HL-60 (cell line): ENCODE measurements at regions not wholly inside any gene's neighbourhood (a gene's known extent, or its start where the extent isn't known, plus 50 kb on each side); places are given as distances from the start of the nearest gene placed in this dataset.

Experiments
- DNase-seq, 2 experiments: peaks; one replicate each; pipeline ENCODE4 v3.0.0-alpha.2; 2010 to 2020; ENCODE audit warnings: low read depth in 1 of 2, low spot score in 1 of 2
- H3K27ac ChIP-seq: fragments of 250-450 bp; sonication (Bioruptor Pico); replicated peaks from 2 replicates; pipeline ENCODE4 v1.5.1; 2020; ENCODE audit warnings: mild to moderate bottlenecking, moderate library complexity
- H3K27me3 ChIP-seq: fragments of 250-450 bp; sonication (Bioruptor Pico); 2 replicates; pipeline ENCODE4 v1.5.1; 2021; ENCODE audit warnings: mild to moderate bottlenecking, moderate library complexity; ENCODE audit not compliant: insufficient read depth, poor library complexity, severe bottlenecking
- H3K4me3 ChIP-seq: replicated peaks from 2 replicates; pipeline ENCODE4 v1.5.1; 2011; ENCODE audit warnings: mild to moderate bottlenecking, control low read depth, low read length; ENCODE audit not compliant: insufficient read depth
- GABPA ChIP-seq: IDR thresholded peaks from 2 replicates; pipeline ENCODE4 v1.6.1; 2012; ENCODE audit warnings: low read depth
- POLR2AphosphoS5 ChIP-seq: IDR thresholded peaks from 2 replicates; pipeline ENCODE4 v1.6.1; 2012; ENCODE audit warnings: low read depth
- REST ChIP-seq: IDR thresholded peaks from 2 replicates; pipeline ENCODE4 v1.6.1; 2012; ENCODE audit warnings: low read depth; ENCODE audit not compliant: insufficient replicate concordance
- SPI1 ChIP-seq: IDR thresholded peaks from 2 replicates; pipeline ENCODE4 v1.6.1; 2012; ENCODE audit warnings: low read depth, mild to moderate bottlenecking, borderline replicate concordance
- TF ChIP-seq, protein P1 (sequence below): IDR thresholded peaks from one replicate; pipeline ENCODE4 v1.5.1; 2011; ENCODE audit warnings: low read length, control low read depth, inconsistent platforms; ENCODE audit not compliant: insufficient read depth

- no peak overlapping the region for H3K4me3 ChIP-seq
- H3K27ac ChIP-seq: no peak overlapping the region
- no peaks in the 10 kb centered on the region for H3K27me3 ChIP-seq
- DNase-seq: no peak
- TF ChIP-seq REST (no peak), POLR2AphosphoS5 (no peak), SPI1 (no peak)
These were observed 129.2 kb upstream of the PDZRN3 start for GRCh38 chr3:73753985-73754384.

GRCh38 chr3:73752338-73752737 lies 127.6 kb upstream of the PDZRN3 start:
- TF ChIP-seq POLR2AphosphoS5 (no peak), REST (no peak), SPI1 (no peak)
- TF ChIP-seq, protein P1, sequence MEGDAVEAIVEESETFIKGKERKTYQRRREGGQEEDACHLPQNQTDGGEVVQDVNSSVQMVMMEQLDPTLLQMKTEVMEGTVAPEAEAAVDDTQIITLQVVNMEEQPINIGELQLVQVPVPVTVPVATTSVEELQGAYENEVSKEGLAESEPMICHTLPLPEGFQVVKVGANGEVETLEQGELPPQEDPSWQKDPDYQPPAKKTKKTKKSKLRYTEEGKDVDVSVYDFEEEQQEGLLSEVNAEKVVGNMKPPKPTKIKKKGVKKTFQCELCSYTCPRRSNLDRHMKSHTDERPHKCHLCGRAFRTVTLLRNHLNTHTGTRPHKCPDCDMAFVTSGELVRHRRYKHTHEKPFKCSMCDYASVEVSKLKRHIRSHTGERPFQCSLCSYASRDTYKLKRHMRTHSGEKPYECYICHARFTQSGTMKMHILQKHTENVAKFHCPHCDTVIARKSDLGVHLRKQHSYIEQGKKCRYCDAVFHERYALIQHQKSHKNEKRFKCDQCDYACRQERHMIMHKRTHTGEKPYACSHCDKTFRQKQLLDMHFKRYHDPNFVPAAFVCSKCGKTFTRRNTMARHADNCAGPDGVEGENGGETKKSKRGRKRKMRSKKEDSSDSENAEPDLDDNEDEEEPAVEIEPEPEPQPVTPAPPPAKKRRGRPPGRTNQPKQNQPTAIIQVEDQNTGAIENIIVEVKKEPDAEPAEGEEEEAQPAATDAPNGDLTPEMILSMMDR: no peak
- no peaks in the 10 kb centered on the region for H3K27me3 ChIP-seq
- no peak for DNase-seq
- no peak overlapping the region for H3K27ac ChIP-seq
- H3K4me3 ChIP-seq: no peak overlapping the region

DNA sequence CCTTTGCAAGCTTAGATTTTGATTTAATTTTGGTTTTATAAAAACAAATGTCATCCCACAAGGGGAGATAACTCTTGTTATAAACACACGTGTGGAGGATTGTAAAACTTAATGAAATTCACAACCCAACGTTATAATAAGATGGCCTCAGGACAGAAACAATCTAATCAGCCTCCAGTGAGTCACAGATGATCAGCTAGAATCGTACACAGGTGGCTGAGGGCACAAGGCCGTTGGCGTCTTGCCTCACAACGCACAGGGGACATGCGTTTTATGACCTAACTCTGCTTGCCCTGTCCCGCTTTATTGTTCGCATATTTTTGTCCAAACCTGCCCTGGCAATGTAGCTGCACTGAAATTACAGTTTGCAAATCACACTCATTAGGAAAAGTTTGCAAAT lies 121.9 kb upstream of the PDZRN3 start:
- no peak for TF ChIP-seq POLR2AphosphoS5
- TF ChIP-seq, protein P1: no peak
- no peak for TF ChIP-seq REST
- TF ChIP-seq SPI1: no peak
- no peak for TF ChIP-seq GABPA
- Histone ChIP-seq H3K27me3 (no peaks in the 10 kb centered on the region), H3K4me3 (no peak overlapping the region), H3K27ac (no peak overlapping the region)
- no peak for DNase-seq

- DNase-seq: no peak
- TF ChIP-seq SPI1 (no peak), GABPA (no peak), REST (no peak), POLR2AphosphoS5 (no peak)
- TF ChIP-seq, protein P1: no peak
These were observed 120.9 kb upstream of the PDZRN3 start for GRCh38 chr3:73745526-73746191.

More at GRCh38 chr3:73745526-73746191, 120.9 kb upstream of the PDZRN3 start:
- no peaks in the 10 kb centered on the region for H3K27me3 ChIP-seq
- no peak overlapping the region for H3K4me3 ChIP-seq
- no peak overlapping the region for H3K27ac ChIP-seq
